HG03039 (cell line): ENCODE measurements at regions not wholly inside any gene's neighbourhood (a gene's known extent, or its start where the extent isn't known, plus 50 kb on each side); places are given as distances from the start of the nearest gene placed in this dataset.

ENCODE experiments used
- ATAC-seq: cut with Tn5 transposase; IDR thresholded peaks from one replicate; pipeline ENCODE4 v1.9.1; 2021; ENCODE audit warnings: mild to moderate bottlenecking, moderate library complexity; ENCODE audit not compliant: unreplicated experiment

- ATAC-seq: no peak
Observed at GRCh38 chr20:24199501-24199900, 210.9 kb upstream of the GGTLC1 start.

GRCh38 chr20:24194143-24194542 lies 205.6 kb upstream of the GGTLC1 start:
- ATAC-seq: no peak

- ATAC-seq: no peak
Observed at GRCh38 chr20:24190905-24191304, 202.3 kb upstream of the GGTLC1 start.

GRCh38 chr20:24185791-24186190 lies 197.2 kb upstream of the GGTLC1 start:
- no peak for ATAC-seq

- ATAC-seq: no peak
Observed at GRCh38 chr20:24181151-24181550, 192.6 kb upstream of the GGTLC1 start.

- ATAC-seq: no peak
Observed at GRCh38 chr20:24169256-24169655, 180.7 kb upstream of the GGTLC1 start.

- no peak for ATAC-seq
Observed at GRCh38 chr20:24166412-24166811, 177.8 kb upstream of the GGTLC1 start.

GRCh38 chr20:24166123-24166381 lies 177.5 kb upstream of the GGTLC1 start:
- ATAC-seq: no peak

GRCh38 chr20:24165301-24166122 lies 176.9 kb upstream of the GGTLC1 start:
- ATAC-seq: no peak

- no peak for ATAC-seq
Observed at GRCh38 chr20:24164360-24164759, 175.8 kb upstream of the GGTLC1 start.

- ATAC-seq: no peak
Observed at GRCh38 chr20:24163506-24163905, 174.9 kb upstream of the GGTLC1 start.

- no peak for ATAC-seq
Observed at GRCh38 chr20:24160563-24161281, 172.1 kb upstream of the GGTLC1 start.

- ATAC-seq: no peak
Observed at GRCh38 chr20:24158281-24158680, 169.7 kb upstream of the GGTLC1 start.

GRCh38 chr20:24157213-24157612 lies 168.6 kb upstream of the GGTLC1 start:
- ATAC-seq: no peak

GRCh38 chr20:24153101-24154040 lies 164.8 kb upstream of the GGTLC1 start:
- ATAC-seq: no peak

GRCh38 chr20:24151621-24152294 lies 163.2 kb upstream of the GGTLC1 start:
- ATAC-seq: no peak

GRCh38 chr20:24150406-24150805 lies 161.8 kb upstream of the GGTLC1 start:
- ATAC-seq: no peak

GRCh38 chr20:24149881-24150307 lies 161.3 kb upstream of the GGTLC1 start:
- ATAC-seq: no peak

GRCh38 chr20:24149175-24149574 lies 160.6 kb upstream of the GGTLC1 start:
- no peak for ATAC-seq

GRCh38 chr20:24148372-24148771 lies 159.8 kb upstream of the GGTLC1 start:
- ATAC-seq: peak; percentile 48

- ATAC-seq: no peak
Observed at GRCh38 chr20:24147961-24148360, 159.4 kb upstream of the GGTLC1 start.
